GM12891 (cell line): ENCODE measurements at regions not wholly inside any gene's neighbourhood (a gene's known extent, or its start where the extent isn't known, plus 50 kb on each side); places are given as distances from the start of the nearest gene placed in this dataset.

Experiments used
- DNase-seq: peaks from one replicate; pipeline ENCODE4 v3.0.0; 2011; ENCODE audit warnings: low spot score; ENCODE audit not compliant: insufficient read length
- FAIRE-seq: peaks from 2 replicates; lab custom pipeline; 2011; peaks lifted over from hg19 to GRCh38; lab: Jason Lieb, UNC
- PAX5 ChIP-seq: IDR thresholded peaks from 2 replicates; pipeline ENCODE4 v1.6.1; 2011; ENCODE audit warnings: low read length, moderate library complexity, mild to moderate bottlenecking; ENCODE audit not compliant: insufficient read depth, severe bottlenecking
- POLR2A ChIP-seq: IDR thresholded peaks from 2 replicates; pipeline ENCODE4 v1.6.1; 2011; ENCODE audit warnings: low read depth, low read length, control low read depth
- POLR2AphosphoS5 ChIP-seq: IDR thresholded peaks from 2 replicates; pipeline ENCODE4 v1.6.1; 2011; ENCODE audit warnings: low read depth, low read length, control low read depth
- POU2F2 ChIP-seq: IDR thresholded peaks from 2 replicates; pipeline ENCODE4 v1.6.1; 2011; ENCODE audit warnings: low read depth, mild to moderate bottlenecking, control low read depth, low read length, moderate library complexity
- SPI1 ChIP-seq: IDR thresholded peaks from 2 replicates; pipeline ENCODE4 v1.6.1; 2011; ENCODE audit warnings: low read depth, low read length, control low read depth
- TAF1 ChIP-seq: IDR thresholded peaks from 2 replicates; pipeline ENCODE4 v1.6.1; 2011; ENCODE audit warnings: low read depth, low read length, control low read depth

- TF ChIP-seq POLR2A (no peak), TAF1 (no peak), POU2F2 (no peak), PAX5 (no peak), SPI1 (no peak), POLR2AphosphoS5 (no peak)
- FAIRE-seq = no peak
- DNase-seq = no peak
Observed at GRCh38 chr18:34039611-34040010, 185.1 kb downstream of the NOL4 start.

- TF ChIP-seq POLR2A (no peak), POU2F2 (no peak), SPI1 (no peak), POLR2AphosphoS5 (no peak), TAF1 (no peak), PAX5 (no peak)
- no peak for FAIRE-seq
- no peak for DNase-seq
Observed at GRCh38 chr18:34039201-34039600, 185.5 kb downstream of the NOL4 start.

- FAIRE-seq (no peak), DNase-seq (no peak)
- no peak for TF ChIP-seq SPI1
- no peak for TF ChIP-seq TAF1
- no peak for TF ChIP-seq POLR2AphosphoS5
- no peak for TF ChIP-seq POU2F2
- no peak for TF ChIP-seq PAX5
- TF ChIP-seq POLR2A = no peak
Observed at GRCh38 chr18:34038086-34038485, 186.6 kb downstream of the NOL4 start.

GRCh38 chr18:34033968-34034367 is 190.7 kb downstream of the NOL4 start:
- TF ChIP-seq POU2F2 = no peak
- TF ChIP-seq POLR2AphosphoS5 = no peak
- no peak for TF ChIP-seq PAX5
- no peak for TF ChIP-seq POLR2A
- TF ChIP-seq SPI1 = peak; percentile 58
- no peak for TF ChIP-seq TAF1
- FAIRE-seq (no peak), DNase-seq (no peak)

- DNase-seq (no peak), FAIRE-seq (no peak)
- no peak for TF ChIP-seq POLR2AphosphoS5
Observed at GRCh38 chr18:34031810-34032209, 192.9 kb downstream of the NOL4 start.

GRCh38 chr18:34028324-34028723 is 196.4 kb downstream of the NOL4 start:
- TF ChIP-seq POU2F2 (no peak), POLR2AphosphoS5 (no peak), SPI1 (no peak), POLR2A (no peak), PAX5 (no peak), TAF1 (no peak)
- FAIRE-seq = no peak
- no peak for DNase-seq

GRCh38 chr18:34025191-34025801 is 199.4 kb downstream of the NOL4 start:
- FAIRE-seq = no peak
- TF ChIP-seq PAX5 = no peak
- DNase-seq = no peak

GRCh38 chr18:34023471-34023870 is 201.2 kb downstream of the NOL4 start:
- DNase-seq (no peak), FAIRE-seq (no peak)
- TF ChIP-seq TAF1 (no peak), POLR2A (no peak), SPI1 (no peak), POLR2AphosphoS5 (no peak), POU2F2 (no peak), PAX5 (no peak)

GRCh38 chr18:34018336-34018735 is 206.4 kb downstream of the NOL4 start:
- FAIRE-seq (no peak), DNase-seq (no peak)
- no peak for TF ChIP-seq POU2F2
- no peak for TF ChIP-seq PAX5
- TF ChIP-seq SPI1 = no peak

- FAIRE-seq = no peak
- TF ChIP-seq POLR2A (no peak), PAX5 (no peak), POU2F2 (no peak), TAF1 (no peak), POLR2AphosphoS5 (no peak), SPI1 (no peak)
- DNase-seq = no peak
Observed at GRCh38 chr18:34003687-34004086, 221.0 kb downstream of the NOL4 start.

GRCh38 chr18:34002130-34002529 is 222.6 kb downstream of the NOL4 start:
- DNase-seq (no peak), FAIRE-seq (no peak)
- TF ChIP-seq POU2F2 (no peak), SPI1 (peak; percentile 28; the same call in 1 of the 2 replicates)

GRCh38 chr18:34001376-34001775 is 223.3 kb downstream of the NOL4 start:
- TF ChIP-seq TAF1 (no peak), PAX5 (no peak), POU2F2 (no peak), SPI1 (no peak)
- no peak for DNase-seq
- no peak for FAIRE-seq

- DNase-seq = no peak
- FAIRE-seq = no peak
- TF ChIP-seq POLR2AphosphoS5 (no peak), SPI1 (no peak), POU2F2 (no peak), POLR2A (no peak), PAX5 (no peak), TAF1 (no peak)
Observed at GRCh38 chr18:33987206-33987605, 237.5 kb downstream of the NOL4 start.
